RWPE2 (cell line): ENCODE measurements at regions not wholly inside any gene's neighbourhood (a gene's known extent, or its start where the extent isn't known, plus 50 kb on each side); places are given as distances from the start of the nearest gene placed in this dataset.

Source experiments
- ATAC-seq: fragments of 200-7000 bp; cut with Tn5 transposase; 3 replicates; pipeline ENCODE4 v1.9.1; 2021; ENCODE audit warnings: low read depth
- DNase-seq: peaks from one replicate; pipeline ENCODE4 v3.0.0-alpha.2; 2020; ENCODE audit warnings: low spot score
- H3K27ac ChIP-seq: fragments of 450-650 bp; 2 replicates; pipeline ENCODE4 v1.5.1; 2017; ENCODE audit warnings: mild to moderate bottlenecking; ENCODE audit not compliant: poor library complexity, severe bottlenecking
- H3K27me3 ChIP-seq: fragments of 250-450 bp; sonication (Bioruptor Pico); 2 replicates; pipeline ENCODE4 v1.5.1; 2021; ENCODE audit warnings: mild to moderate bottlenecking, moderate library complexity; ENCODE audit not compliant: insufficient read depth, poor library complexity, severe bottlenecking
- H3K36me3 ChIP-seq: fragments of 250-450 bp; sonication (Bioruptor Pico); 2 replicates; pipeline ENCODE4 v1.5.1; 2020; ENCODE audit warnings: low read depth, mild to moderate bottlenecking, moderate library complexity
- H3K4me1 ChIP-seq: fragments of 250-450 bp; sonication (Bioruptor Pico); 2 replicates; pipeline ENCODE4 v1.5.1; 2021; ENCODE audit warnings: mild to moderate bottlenecking, moderate library complexity; ENCODE audit not compliant: insufficient read depth, poor library complexity, severe bottlenecking
- H3K4me3 ChIP-seq: fragments of 250-450 bp; sonication (Bioruptor Pico); 2 replicates; pipeline ENCODE4 v1.5.1; 2021; ENCODE audit warnings: mild to moderate bottlenecking, moderate library complexity; ENCODE audit not compliant: severe bottlenecking
- H3K9me3 ChIP-seq: fragments of 250-450 bp; sonication (Bioruptor Pico); 2 replicates; pipeline ENCODE4 v1.5.1; 2021; ENCODE audit warnings: mild to moderate bottlenecking, moderate library complexity; ENCODE audit not compliant: severe bottlenecking
- CTCF ChIP-seq: fragments of 450-650 bp; IDR thresholded peaks from one replicate; pipeline ENCODE4 v1.5.1; 2017; ENCODE audit warnings: mild to moderate bottlenecking, moderate library complexity; ENCODE audit not compliant: poor library complexity, severe bottlenecking

- no peak for ATAC-seq
- TF ChIP-seq CTCF, result no peak
These were observed 228.2 kb upstream of the SYT1 start for GRCh38 chr12:78636231-78636855.

GRCh38 chr12:78641837-78642423, 222.6 kb upstream of the SYT1 start:
- Histone ChIP-seq H3K27ac (no peak overlapping the region), H3K4me1 (no peaks in the 10 kb centered on the region), H3K9me3 (no peaks in the 10 kb centered on the region), H3K36me3 (no peaks in the 10 kb centered on the region), H3K4me3 (no peak overlapping the region), H3K27me3 (no peaks in the 10 kb centered on the region)
- DNase-seq, result no peak
- TF ChIP-seq CTCF, result peak; percentile 30
- ATAC-seq, result 0 out of 3 replicates have a peak, but pooled peaks have one; percentile 41

More at GRCh38 chr12:78636231-78636855, 228.2 kb upstream of the SYT1 start:
- Histone ChIP-seq H3K4me1 (no peaks in the 10 kb centered on the region), H3K9me3 (no peaks in the 10 kb centered on the region), H3K27ac (no peak overlapping the region), H3K4me3 (no peak overlapping the region), H3K27me3 (no peaks in the 10 kb centered on the region), H3K36me3 (no peaks in the 10 kb centered on the region)
- no peak for DNase-seq

GRCh38 chr12:78645956-78646355, 218.6 kb upstream of the SYT1 start:
- DNase-seq, result no peak

GRCh38 chr12:78651755-78652154, 212.8 kb upstream of the SYT1 start:
- TF ChIP-seq CTCF, result no peak
- Histone ChIP-seq H3K36me3 (no peaks in the 10 kb centered on the region), H3K4me3 (no peak overlapping the region), H3K27ac (no peak overlapping the region), H3K27me3 (no peaks in the 10 kb centered on the region), H3K9me3 (no peaks in the 10 kb centered on the region), H3K4me1 (no peaks in the 10 kb centered on the region)
- DNase-seq (no peak), ATAC-seq (no peak)

More at GRCh38 chr12:78645956-78646355, 218.6 kb upstream of the SYT1 start:
- H3K36me3 ChIP-seq, result no peaks in the 10 kb centered on the region
- no peak overlapping the region for H3K27ac ChIP-seq
- no peaks in the 10 kb centered on the region for H3K9me3 ChIP-seq
- ATAC-seq, result no peak
- no peak for TF ChIP-seq CTCF
- H3K27me3 ChIP-seq, result no peaks in the 10 kb centered on the region
- no peak overlapping the region for H3K4me3 ChIP-seq
- H3K4me1 ChIP-seq, result no peaks in the 10 kb centered on the region

GRCh38 chr12:78666584-78666983, 198.0 kb upstream of the SYT1 start:
- H3K9me3 ChIP-seq, result no peaks in the 10 kb centered on the region
- no peaks in the 10 kb centered on the region for H3K36me3 ChIP-seq
- no peak for TF ChIP-seq CTCF
- no peak overlapping the region for H3K4me3 ChIP-seq
- ATAC-seq (no peak), DNase-seq (no peak)
- H3K27me3 ChIP-seq, result no peaks in the 10 kb centered on the region
- H3K4me1 ChIP-seq, result peaks cover 5% of the 10 kb centered on the region
- H3K27ac ChIP-seq, result no peak overlapping the region
